ENCODE measurements at regions not wholly inside any gene's neighbourhood (a gene's known extent, or its start where the extent isn't known, plus 50 kb on each side); places are given as distances from the start of the nearest gene placed in this dataset.

DNA sequence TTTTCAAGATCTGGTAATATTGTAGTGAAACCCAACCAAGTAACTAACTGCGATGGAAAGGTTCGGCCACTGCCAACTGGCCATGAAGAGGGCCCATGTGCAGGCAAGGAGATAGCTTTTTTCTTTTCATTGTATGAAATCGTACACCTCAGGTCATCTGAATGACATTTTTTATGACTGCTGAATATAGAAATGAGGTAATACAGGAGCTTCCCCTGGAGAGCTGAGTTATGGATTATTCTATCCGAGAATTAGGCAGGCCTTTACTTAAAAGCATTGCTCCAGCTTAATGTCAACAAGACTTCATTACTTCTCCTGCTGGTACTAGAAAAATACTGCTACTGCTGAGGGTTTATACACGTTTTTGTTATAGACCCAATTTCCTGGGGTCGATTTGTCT lies 1215.6 kb downstream of the EFNB2 start:
- H3K4me3 ChIP-seq (ENCODE audit: low read depth, low read length, poor library complexity, severe bottlenecking), result no peak overlapping the region
- H3F3A ChIP-seq (ENCODE audit: insufficient read depth, low read length), result no peaks in the 10 kb centered on the region
- TF ChIP-seq EZH2 (IDR thresholded peaks at IDR 0.05; ENCODE audit: borderline replicate concordance, low read length), result no peak
- no peak for TF ChIP-seq CTCF (IDR thresholded peaks at IDR 0.05; ENCODE audit: low read length)
- no peaks in the 10 kb centered on the region for H3K9me2 ChIP-seq (ENCODE audit: low read depth, low read length)
- no peaks in the 10 kb centered on the region for H3K4me1 ChIP-seq (ENCODE audit: insufficient read depth, low read length, severe bottlenecking)
- H3K9me3 ChIP-seq (ENCODE audit: low read length), result no peaks in the 10 kb centered on the region
- no peaks in the 10 kb centered on the region for H3K36me3 ChIP-seq (ENCODE audit: insufficient read depth, low read length)
- no peaks in the 10 kb centered on the region for H3K79me2 ChIP-seq (ENCODE audit: insufficient read depth, low read length)
- no peak overlapping the region for H3K4me2 ChIP-seq (ENCODE audit: low read length)
- H3K27ac ChIP-seq (ENCODE audit: low read depth, low read length, poor library complexity, severe bottlenecking), result no peak overlapping the region
- no peaks in the 10 kb centered on the region for H3K27me3 ChIP-seq (ENCODE audit: insufficient read depth, low read length)
- H4K20me1 ChIP-seq (ENCODE audit: insufficient read depth, low read length), result no peaks in the 10 kb centered on the region
- H2AFZ ChIP-seq (ENCODE audit: low read length), result no peak overlapping the region
- no peak overlapping the region for H3K9ac ChIP-seq (ENCODE audit: low read length)

DNA sequence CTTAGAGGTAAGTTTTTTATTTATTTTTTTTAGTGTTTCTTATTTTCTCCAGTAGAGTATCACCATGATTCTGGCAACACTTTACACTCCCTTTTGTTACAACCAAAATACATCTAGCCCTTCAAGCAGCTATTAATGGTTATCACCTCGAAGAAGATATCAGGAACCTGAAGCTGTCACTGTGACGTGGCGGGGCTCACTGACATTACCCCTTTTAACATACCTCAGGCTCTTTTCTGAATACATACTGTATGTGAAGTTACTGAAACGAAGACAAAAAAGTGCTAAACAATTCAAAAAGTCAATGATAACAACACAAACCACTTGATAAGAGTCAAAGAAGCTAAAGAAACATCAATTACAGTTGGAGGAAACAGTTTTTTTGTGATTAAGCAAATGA lies 1218.7 kb downstream of the EFNB2 start:
- no peaks in the 10 kb centered on the region for H3K4me1 ChIP-seq (ENCODE audit: insufficient read depth, low read length, severe bottlenecking)
- no peaks in the 10 kb centered on the region for H3F3A ChIP-seq (ENCODE audit: insufficient read depth, low read length)
- H3K9me2 ChIP-seq (ENCODE audit: low read depth, low read length), result no peaks in the 10 kb centered on the region
- H2AFZ ChIP-seq (ENCODE audit: low read length), result no peak overlapping the region
- H3K27ac ChIP-seq (ENCODE audit: low read depth, low read length, poor library complexity, severe bottlenecking), result no peak overlapping the region
- no peak overlapping the region for H3K9ac ChIP-seq (ENCODE audit: low read length)
- H3K79me2 ChIP-seq (ENCODE audit: insufficient read depth, low read length), result no peaks in the 10 kb centered on the region
- no peak overlapping the region for H3K4me2 ChIP-seq (ENCODE audit: low read length)
- H4K20me1 ChIP-seq (ENCODE audit: insufficient read depth, low read length), result no peaks in the 10 kb centered on the region
- H3K27me3 ChIP-seq (ENCODE audit: insufficient read depth, low read length), result no peaks in the 10 kb centered on the region
- no peak overlapping the region for H3K4me3 ChIP-seq (ENCODE audit: low read depth, low read length, poor library complexity, severe bottlenecking)
- no peaks in the 10 kb centered on the region for H3K36me3 ChIP-seq (ENCODE audit: insufficient read depth, low read length)
- no peak for TF ChIP-seq CTCF (IDR thresholded peaks at IDR 0.05; ENCODE audit: low read length)
- no peak for TF ChIP-seq EZH2 (IDR thresholded peaks at IDR 0.05; ENCODE audit: borderline replicate concordance, low read length)
- H3K9me3 ChIP-seq (ENCODE audit: low read length), result no peaks in the 10 kb centered on the region

- H3F3A ChIP-seq (ENCODE audit: insufficient read depth, low read length), result no peaks in the 10 kb centered on the region
- no peaks in the 10 kb centered on the region for H3K36me3 ChIP-seq (ENCODE audit: insufficient read depth, low read length)
- no peak overlapping the region for H2AFZ ChIP-seq (ENCODE audit: low read length)
- H3K4me1 ChIP-seq (ENCODE audit: insufficient read depth, low read length, severe bottlenecking), result no peaks in the 10 kb centered on the region
- no peaks in the 10 kb centered on the region for H3K9me3 ChIP-seq (ENCODE audit: low read length)
- H3K79me2 ChIP-seq (ENCODE audit: insufficient read depth, low read length), result no peaks in the 10 kb centered on the region
- no peak overlapping the region for H3K9ac ChIP-seq (ENCODE audit: low read length)
- H4K20me1 ChIP-seq (ENCODE audit: insufficient read depth, low read length), result no peaks in the 10 kb centered on the region
- no peak for TF ChIP-seq EZH2 (IDR thresholded peaks at IDR 0.05; ENCODE audit: borderline replicate concordance, low read length)
- TF ChIP-seq CTCF (IDR thresholded peaks at IDR 0.05; ENCODE audit: low read length), result no peak
- no peak overlapping the region for H3K27ac ChIP-seq (ENCODE audit: low read depth, low read length, poor library complexity, severe bottlenecking)
- H3K27me3 ChIP-seq (ENCODE audit: insufficient read depth, low read length), result no peaks in the 10 kb centered on the region
- H3K9me2 ChIP-seq (ENCODE audit: low read depth, low read length), result no peaks in the 10 kb centered on the region
- H3K4me2 ChIP-seq (ENCODE audit: low read length), result no peak overlapping the region
- H3K4me3 ChIP-seq (ENCODE audit: low read depth, low read length, poor library complexity, severe bottlenecking), result no peak overlapping the region
These were observed 1222.6 kb downstream of the EFNB2 start for GRCh38 chr13:105312906-105313305.
